Heart right ventricle (tissue), 16 donors: ENCODE measurements at regions not wholly inside any gene's neighbourhood (a gene's known extent, or its start where the extent isn't known, plus 50 kb on each side); places are given as distances from the start of the nearest gene placed in this dataset.
A peak's percentile ranks its signal among the peaks of the same experiment; 100 is the strongest.

Experiments
- ATAC-seq, 8 donors: fragments of 200-7000 bp; cut with Tn5 transposase; one replicate each; pipeline ENCODE4 v1.9.1; 2020; ENCODE audit warnings: mild to moderate bottlenecking in 8 of 8, moderate library complexity in 8 of 8, moderate number of reproducible peaks in 1 of 8
- DNase-seq, 2 donors: peaks; one replicate each; pipeline ENCODE4 v3.0.0-alpha.2; 2020
- H3K27ac ChIP-seq, 10 donors: fragments of 200-600 bp; sonication (generic) in 2 of 10; one replicate each; pipeline versions ENCODE4 v1.5.0 to v1.8.0; 2020 to 2022; ENCODE audit warnings: mild to moderate bottlenecking in 3 of 10
- H3K27me3 ChIP-seq, 7 donors: fragments of 200-600 bp; one replicate each; pipeline ENCODE4 v1.8.0; 2021 to 2022; ENCODE audit warnings: mild to moderate bottlenecking in 2 of 7
- H3K36me3 ChIP-seq, 9 donors: fragments of 200-600 bp; sonication (generic) in 1 of 9; one replicate each; pipeline versions ENCODE4 v1.5.0 to v1.8.0; 2020 to 2022; ENCODE audit warnings: mild to moderate bottlenecking in 2 of 9
- H3K4me1 ChIP-seq, 9 donors: fragments of 200-600 bp; sonication (generic) in 1 of 9; one replicate each; pipeline versions ENCODE4 v1.5.0 to v1.8.0; 2020 to 2022; ENCODE audit warnings: mild to moderate bottlenecking in 4 of 9
- H3K4me3 ChIP-seq, 10 donors: fragments of 200-600 bp; sonication (generic) in 2 of 10; one replicate each; pipeline versions ENCODE4 v1.5.0 to v1.8.0; 2020 to 2022; ENCODE audit warnings: mild to moderate bottlenecking in 7 of 10, moderate library complexity in 2 of 10
- H3K9me3 ChIP-seq, 11 donors: fragments of 200-600 bp in 10 of 11; sonication (generic) in 2 of 11; one replicate each; pipeline versions ENCODE4 v1.5.0 to v1.8.0; 2013 to 2022; ENCODE audit warnings: mild to moderate bottlenecking in 2 of 11, control low read depth in 1 of 11, moderate library complexity in 1 of 11
- WGBS, 2 donors: extraction: QIAGEN DNeasy Blood & Tissue Kit; methylation state at CpG; one replicate each; pipeline ENCODE4 v1.1.7; 2013; ENCODE audit warnings: inconsistent platforms in 1 of 2; 5-methylcytosine and 5-hydroxymethylcytosine counted together
- intact Hi-C, 10 donors: fragments of 100-400 bp; cut with DNase I; formaldehyde crosslinking; loops; one replicate each; pipeline versions ENCODE4 v1.11.1 to v1.14.2; 2022
- TF ChIP-seq, protein P1 (sequence below), 9 donors: fragments of 200-600 bp; sonication (generic) in 2 of 9; IDR thresholded peaks; one replicate each; pipeline versions ENCODE4 v1.5.0 to v1.8.0; 2021 to 2022; ENCODE audit warnings: antibody characterized with exemption in 9 of 9, mild to moderate bottlenecking in 5 of 9, moderate library complexity in 1 of 9
- donor health status: Arrhythmogenic right ventricular cardiomyopathy.
- donor health status: ischemic (EF 13 %, LVEDD 7.1; RV severe dilation, severe dysfunction).
- donor health status: healthy with polysubstance abuse.
- donor health status: DM: no; HTN: yes; CAD: no.
- donor health status: DM: no; HTN: no; CAD: no.
- donor health status: ischemic (EF 25% LVEDD 6.9; RV normal size, moderate dysfunction).
- donor health status: ischemic (EF 25% LVEDD 5.7; RV mildly dilated, moderate dysfunction).
- donor health status: healthy.
- donor health status: DM: yes; HTN: yes; CAD: no.
- donor health status: Ischemic cardiomyopathy.
- donor health status: ischemic (EF 35%, LVEDD 5.7; RV mildly dilated, moderate dysfunction).
- donor health status: nonischemic (EF 11% LVEDD 7.7; RV severe dilation, severe dysfunction).
- donor health status: DM: yes; HTN: yes; CAD: no.
- donor health status: PGD.
- donor health status: ischemic (EF 29% LVEDD 5.4; RV normal size, mild dysfunction).
- donor health status: nonischemic (EF 23%, LVEDD 6.1; RV moderate dilation, normal function).

DNA sequence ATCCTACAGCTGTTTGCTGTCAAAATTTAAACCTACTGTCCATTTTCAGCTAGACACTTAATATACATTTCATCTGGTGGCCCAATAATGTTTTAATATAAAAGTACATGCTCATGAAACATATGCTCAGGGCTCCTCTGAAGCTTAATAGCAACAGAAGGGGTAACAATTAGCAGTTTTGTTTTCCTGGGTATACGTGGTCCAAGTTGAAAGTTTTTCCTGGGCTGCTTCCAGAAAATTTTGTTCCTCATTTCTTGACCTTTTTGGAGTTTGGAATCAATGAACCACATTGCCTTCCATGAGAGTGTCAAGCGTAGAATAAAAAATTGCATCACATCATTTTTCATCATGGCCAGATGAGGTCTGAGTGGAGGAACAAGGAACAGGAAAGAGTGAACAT lies 537.3 kb upstream of the MGMT start:
- WGBS, 2 donors = 51 to 52% methylated on average over 2 of the region's 2 CpGs
- TF ChIP-seq, protein P1, sequence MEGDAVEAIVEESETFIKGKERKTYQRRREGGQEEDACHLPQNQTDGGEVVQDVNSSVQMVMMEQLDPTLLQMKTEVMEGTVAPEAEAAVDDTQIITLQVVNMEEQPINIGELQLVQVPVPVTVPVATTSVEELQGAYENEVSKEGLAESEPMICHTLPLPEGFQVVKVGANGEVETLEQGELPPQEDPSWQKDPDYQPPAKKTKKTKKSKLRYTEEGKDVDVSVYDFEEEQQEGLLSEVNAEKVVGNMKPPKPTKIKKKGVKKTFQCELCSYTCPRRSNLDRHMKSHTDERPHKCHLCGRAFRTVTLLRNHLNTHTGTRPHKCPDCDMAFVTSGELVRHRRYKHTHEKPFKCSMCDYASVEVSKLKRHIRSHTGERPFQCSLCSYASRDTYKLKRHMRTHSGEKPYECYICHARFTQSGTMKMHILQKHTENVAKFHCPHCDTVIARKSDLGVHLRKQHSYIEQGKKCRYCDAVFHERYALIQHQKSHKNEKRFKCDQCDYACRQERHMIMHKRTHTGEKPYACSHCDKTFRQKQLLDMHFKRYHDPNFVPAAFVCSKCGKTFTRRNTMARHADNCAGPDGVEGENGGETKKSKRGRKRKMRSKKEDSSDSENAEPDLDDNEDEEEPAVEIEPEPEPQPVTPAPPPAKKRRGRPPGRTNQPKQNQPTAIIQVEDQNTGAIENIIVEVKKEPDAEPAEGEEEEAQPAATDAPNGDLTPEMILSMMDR (IDR thresholded peaks at IDR 0.05) = no peak
- ATAC-seq = peak in 3 of 8 donors; percentile 31 to 64 (median 40)
- H3K4me3 ChIP-seq = no peak overlapping the region
- H3K4me1 ChIP-seq = peaks cover 0 to 40% (median 11%) of the 10 kb centered on the region in 9 donors
- no peaks in the 10 kb centered on the region for H3K9me3 ChIP-seq
- peak overlapping the region in 3 of 10 donors; percentile 1 to 37 (median 10) for H3K27ac ChIP-seq
- H3K27me3 ChIP-seq = peaks cover 0 to 9% (median 0%) of the 10 kb centered on the region in 7 donors
- H3K36me3 ChIP-seq = no peaks in the 10 kb centered on the region
- intact Hi-C loops = loop anchor here in 2 of 10 donors (5.0 to 10.0 kb wide), 2 partner anchors 93 to 1025 kb away; no protein-coding TSS in a partner anchor
- DNase-seq = no peak

DNA sequence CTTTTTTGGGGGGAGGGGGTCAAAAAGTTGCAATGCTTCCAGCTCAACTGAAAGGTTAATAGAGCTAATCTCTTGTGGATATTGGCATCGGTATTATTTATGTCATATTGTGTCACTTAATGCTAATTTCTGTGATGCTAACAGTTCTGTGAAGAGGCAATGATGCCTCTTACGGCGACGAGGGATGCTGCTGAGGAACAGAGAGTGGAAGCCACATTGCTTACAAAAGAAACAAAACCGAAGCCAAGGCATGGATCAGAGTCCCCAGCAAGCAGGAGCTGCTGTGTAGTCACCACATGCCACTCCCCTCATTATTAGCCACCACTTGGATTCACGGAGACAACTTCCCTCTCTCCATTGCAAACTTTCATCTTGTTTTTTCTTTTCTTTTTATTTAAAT lies 536.5 kb upstream of the MGMT start:
- Histone ChIP-seq H3K27me3 (peaks cover 0 to 9% (median 0%) of the 10 kb centered on the region in 7 donors), H3K36me3 (no peaks in the 10 kb centered on the region), H3K4me1 (peaks cover 0 to 40% (median 11%) of the 10 kb centered on the region in 9 donors), H3K27ac (no peak overlapping the region), H3K4me3 (no peak overlapping the region), H3K9me3 (no peaks in the 10 kb centered on the region)
- ATAC-seq (no peak), DNase-seq (no peak)
- TF ChIP-seq, protein P1 (IDR thresholded peaks at IDR 0.05) = no peak
- 67 to 68% methylated on average over 6 of the region's 6 CpGs for WGBS, 2 donors
- intact Hi-C loops = no loop called here

GRCh38 chr10:128932071-128932820 lies 534.8 kb upstream of the MGMT start:
- H3K36me3 ChIP-seq = no peaks in the 10 kb centered on the region
- WGBS, 2 donors = 91 to 94% methylated on average over 19 of the region's 19 CpGs

GRCh38 chr10:128934492-128934891 lies 532.5 kb upstream of the MGMT start:
- TF ChIP-seq, protein P1 (IDR thresholded peaks at IDR 0.05) = no peak
- intact Hi-C loops = no loop called here
- no peak for DNase-seq
- peaks cover 0 to 11% (median 0%) of the 10 kb centered on the region in 9 donors for H3K4me1 ChIP-seq
- WGBS, 2 donors = 93 to 95% methylated on average over 6 of the region's 6 CpGs
- H3K27me3 ChIP-seq = no peaks in the 10 kb centered on the region
- no peaks in the 10 kb centered on the region for H3K36me3 ChIP-seq
- H3K27ac ChIP-seq = no peak overlapping the region
- H3K4me3 ChIP-seq = no peak overlapping the region
- H3K9me3 ChIP-seq = no peaks in the 10 kb centered on the region
- no peak for ATAC-seq

More at GRCh38 chr10:128932071-128932820, 534.8 kb upstream of the MGMT start:
- TF ChIP-seq, protein P1 (IDR thresholded peaks at IDR 0.05) = no peak
- peaks cover 0 to 9% (median 0%) of the 10 kb centered on the region in 7 donors for H3K27me3 ChIP-seq
- H3K27ac ChIP-seq = no peak overlapping the region
- no peak overlapping the region for H3K4me3 ChIP-seq
- ATAC-seq (peak in 1 of 8 donors; percentile 36), DNase-seq (no peak)
- no peaks in the 10 kb centered on the region for H3K9me3 ChIP-seq
- H3K4me1 ChIP-seq = peaks cover 0 to 32% (median 6%) of the 10 kb centered on the region in 9 donors
- intact Hi-C loops = no loop called here
